Transverse colon (tissue), 4 donors: ENCODE measurements at regions not wholly inside any gene's neighbourhood (a gene's known extent, or its start where the extent isn't known, plus 50 kb on each side); places are given as distances from the start of the nearest gene placed in this dataset.

ENCODE experiments used
- POLR2A ChIP-seq: fragments of 450-650 bp; IDR thresholded peaks from one replicate; pipeline ENCODE4 v1.6.1; 2016; ENCODE audit warnings: antibody characterized with exemption, mild to moderate bottlenecking, moderate library complexity
- POLR2AphosphoS5 ChIP-seq, 3 donors: sonication (generic); formaldehyde crosslinking; IDR thresholded peaks; one replicate each; pipeline ENCODE4 v1.6.1; 2016; ENCODE audit warnings: antibody characterized with exemption in 3 of 3
- TF ChIP-seq, protein P1 (sequence below), 5 experiments: fragments of 200-600 bp in 3 of 5; fragments of 450-650 bp in 2 of 5; sonication (generic) in 3 of 5; IDR thresholded peaks; 1 replicate in 2 of 5; 2 replicates in 3 of 5; pipeline ENCODE4 v1.5.1; 2016 to 2017; ENCODE audit warnings: antibody characterized with exemption in 5 of 5, inconsistent platforms in 3 of 5, mild to moderate bottlenecking in 2 of 5, moderate library complexity in 1 of 5

GRCh38 chr9:26375448-26375847 is 517.2 kb downstream of the CAAP1 start:
- TF ChIP-seq, protein P1, sequence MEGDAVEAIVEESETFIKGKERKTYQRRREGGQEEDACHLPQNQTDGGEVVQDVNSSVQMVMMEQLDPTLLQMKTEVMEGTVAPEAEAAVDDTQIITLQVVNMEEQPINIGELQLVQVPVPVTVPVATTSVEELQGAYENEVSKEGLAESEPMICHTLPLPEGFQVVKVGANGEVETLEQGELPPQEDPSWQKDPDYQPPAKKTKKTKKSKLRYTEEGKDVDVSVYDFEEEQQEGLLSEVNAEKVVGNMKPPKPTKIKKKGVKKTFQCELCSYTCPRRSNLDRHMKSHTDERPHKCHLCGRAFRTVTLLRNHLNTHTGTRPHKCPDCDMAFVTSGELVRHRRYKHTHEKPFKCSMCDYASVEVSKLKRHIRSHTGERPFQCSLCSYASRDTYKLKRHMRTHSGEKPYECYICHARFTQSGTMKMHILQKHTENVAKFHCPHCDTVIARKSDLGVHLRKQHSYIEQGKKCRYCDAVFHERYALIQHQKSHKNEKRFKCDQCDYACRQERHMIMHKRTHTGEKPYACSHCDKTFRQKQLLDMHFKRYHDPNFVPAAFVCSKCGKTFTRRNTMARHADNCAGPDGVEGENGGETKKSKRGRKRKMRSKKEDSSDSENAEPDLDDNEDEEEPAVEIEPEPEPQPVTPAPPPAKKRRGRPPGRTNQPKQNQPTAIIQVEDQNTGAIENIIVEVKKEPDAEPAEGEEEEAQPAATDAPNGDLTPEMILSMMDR (IDR thresholded peaks at IDR 0.05) = no peak
- TF ChIP-seq POLR2AphosphoS5 (IDR thresholded peaks at IDR 0.05) = no peak
- no peak for TF ChIP-seq POLR2A
